Astrocyte (in vitro differentiated cells and primary cell): ENCODE measurements at regions not wholly inside any gene's neighbourhood (a gene's known extent, or its start where the extent isn't known, plus 50 kb on each side); places are given as distances from the start of the nearest gene placed in this dataset.

ENCODE experiments used
- EZH2 ChIP-seq: IDR thresholded peaks from 2 replicates; pipeline ENCODE4 v1.6.1; 2012; ENCODE audit warnings: mild to moderate bottlenecking, low read length, inconsistent platforms; ENCODE audit not compliant: insufficient read depth
- TF ChIP-seq, protein P1 (sequence below): IDR thresholded peaks from 2 replicates; pipeline ENCODE4 v1.5.1; 2011; ENCODE audit warnings: low read depth, mild to moderate bottlenecking, inconsistent platforms, low read length, moderate library complexity; ENCODE audit not compliant: insufficient read depth

DNA sequence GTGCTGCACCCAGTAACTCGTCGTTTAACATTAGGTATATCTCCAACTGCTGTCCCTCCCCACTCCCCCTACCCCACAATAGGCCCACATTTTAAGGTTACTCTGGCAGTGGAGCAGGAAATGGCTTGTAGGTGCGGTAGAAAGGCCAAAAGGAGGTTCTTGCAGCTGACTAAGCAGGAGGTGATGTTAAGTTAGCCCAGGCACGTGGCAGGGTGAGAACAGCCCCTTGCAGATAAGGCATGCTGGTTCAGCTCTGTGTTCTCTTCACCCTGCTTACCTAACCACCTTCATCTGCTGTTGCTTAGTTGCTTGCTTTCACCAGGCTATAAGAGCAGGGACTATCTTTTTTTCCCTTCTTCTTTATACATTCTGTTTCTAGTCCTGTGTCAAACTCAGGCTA is 1082.8 kb upstream of the RBFOX1 start:
- TF ChIP-seq, protein P1, sequence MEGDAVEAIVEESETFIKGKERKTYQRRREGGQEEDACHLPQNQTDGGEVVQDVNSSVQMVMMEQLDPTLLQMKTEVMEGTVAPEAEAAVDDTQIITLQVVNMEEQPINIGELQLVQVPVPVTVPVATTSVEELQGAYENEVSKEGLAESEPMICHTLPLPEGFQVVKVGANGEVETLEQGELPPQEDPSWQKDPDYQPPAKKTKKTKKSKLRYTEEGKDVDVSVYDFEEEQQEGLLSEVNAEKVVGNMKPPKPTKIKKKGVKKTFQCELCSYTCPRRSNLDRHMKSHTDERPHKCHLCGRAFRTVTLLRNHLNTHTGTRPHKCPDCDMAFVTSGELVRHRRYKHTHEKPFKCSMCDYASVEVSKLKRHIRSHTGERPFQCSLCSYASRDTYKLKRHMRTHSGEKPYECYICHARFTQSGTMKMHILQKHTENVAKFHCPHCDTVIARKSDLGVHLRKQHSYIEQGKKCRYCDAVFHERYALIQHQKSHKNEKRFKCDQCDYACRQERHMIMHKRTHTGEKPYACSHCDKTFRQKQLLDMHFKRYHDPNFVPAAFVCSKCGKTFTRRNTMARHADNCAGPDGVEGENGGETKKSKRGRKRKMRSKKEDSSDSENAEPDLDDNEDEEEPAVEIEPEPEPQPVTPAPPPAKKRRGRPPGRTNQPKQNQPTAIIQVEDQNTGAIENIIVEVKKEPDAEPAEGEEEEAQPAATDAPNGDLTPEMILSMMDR, result no peak
- no peak for TF ChIP-seq EZH2
